ENCODE measurements at regions not wholly inside any gene's neighbourhood (a gene's known extent, or its start where the extent isn't known, plus 50 kb on each side); places are given as distances from the start of the nearest gene placed in this dataset.

- Histone ChIP-seq H3K36me3 (ENCODE audit: insufficient read depth, low read length) (no peaks in the 10 kb centered on the region), H3K4me1 (ENCODE audit: insufficient read depth, low read length) (peaks cover 7% of the 10 kb centered on the region), H3K9me3 (ENCODE audit: insufficient read depth, low read depth, low read length) (no peaks in the 10 kb centered on the region), H3K27me3 (ENCODE audit: insufficient read depth, low read length) (no peaks in the 10 kb centered on the region), H4K20me1 (ENCODE audit: insufficient read depth, low read length) (no peaks in the 10 kb centered on the region), H3K27ac (ENCODE audit: low read depth, low read length) (no peak overlapping the region), H3K4me2 (ENCODE audit: low read length) (no peak overlapping the region), H2AFZ (ENCODE audit: low read depth, low read length) (no peak overlapping the region), H3K79me2 (ENCODE audit: insufficient read depth, low read length) (no peaks in the 10 kb centered on the region), H3K4me3 (ENCODE audit: insufficient read depth, low read depth, low read length) (no peak overlapping the region), H3K9ac (ENCODE audit: low read length) (no peak overlapping the region)
- Mint-ChIP-seq H3K4me1 (ENCODE audit: low read depth, unreplicated experiment) (peaks cover 22% of the 10 kb centered on the region), H3K4me3 (ENCODE audit: unreplicated experiment) (no peak overlapping the region), H3K9me3 (ENCODE audit: unreplicated experiment) (peaks cover 3% of the 10 kb centered on the region), H3K36me3 (ENCODE audit: low read depth, unreplicated experiment) (no peaks in the 10 kb centered on the region), H3K27ac (ENCODE audit: unreplicated experiment) (no peak overlapping the region), H3K27me3 (ENCODE audit: low read depth, unreplicated experiment) (no peaks in the 10 kb centered on the region)
- DNase-seq (ENCODE audit: low read depth) (peak; percentile 13), FAIRE-seq (no peak)
- TF ChIP-seq, protein P1, sequence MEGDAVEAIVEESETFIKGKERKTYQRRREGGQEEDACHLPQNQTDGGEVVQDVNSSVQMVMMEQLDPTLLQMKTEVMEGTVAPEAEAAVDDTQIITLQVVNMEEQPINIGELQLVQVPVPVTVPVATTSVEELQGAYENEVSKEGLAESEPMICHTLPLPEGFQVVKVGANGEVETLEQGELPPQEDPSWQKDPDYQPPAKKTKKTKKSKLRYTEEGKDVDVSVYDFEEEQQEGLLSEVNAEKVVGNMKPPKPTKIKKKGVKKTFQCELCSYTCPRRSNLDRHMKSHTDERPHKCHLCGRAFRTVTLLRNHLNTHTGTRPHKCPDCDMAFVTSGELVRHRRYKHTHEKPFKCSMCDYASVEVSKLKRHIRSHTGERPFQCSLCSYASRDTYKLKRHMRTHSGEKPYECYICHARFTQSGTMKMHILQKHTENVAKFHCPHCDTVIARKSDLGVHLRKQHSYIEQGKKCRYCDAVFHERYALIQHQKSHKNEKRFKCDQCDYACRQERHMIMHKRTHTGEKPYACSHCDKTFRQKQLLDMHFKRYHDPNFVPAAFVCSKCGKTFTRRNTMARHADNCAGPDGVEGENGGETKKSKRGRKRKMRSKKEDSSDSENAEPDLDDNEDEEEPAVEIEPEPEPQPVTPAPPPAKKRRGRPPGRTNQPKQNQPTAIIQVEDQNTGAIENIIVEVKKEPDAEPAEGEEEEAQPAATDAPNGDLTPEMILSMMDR (IDR thresholded peaks at IDR 0.05; ENCODE audit: insufficient read depth, low read depth, low read length), result no peak
- no peak for TF ChIP-seq EZH2 (IDR thresholded peaks at IDR 0.05; ENCODE audit: insufficient read depth, low read length)
Observed at GRCh38 chr10:4475827-4476490, 350.0 kb upstream of the AKR1E2 start.

GRCh38 chr10:4474829-4475228, 351.2 kb upstream of the AKR1E2 start:
- H3K9ac ChIP-seq (ENCODE audit: low read length), result no peak overlapping the region
- no peaks in the 10 kb centered on the region for H3K79me2 ChIP-seq (ENCODE audit: insufficient read depth, low read length)
- no peak for FAIRE-seq
- H3K27ac Mint-ChIP-seq (ENCODE audit: unreplicated experiment), result peak overlapping the region; percentile 34
- H3K4me1 Mint-ChIP-seq (ENCODE audit: low read depth, unreplicated experiment), result peaks cover 31% of the 10 kb centered on the region
- no peaks in the 10 kb centered on the region for H4K20me1 ChIP-seq (ENCODE audit: insufficient read depth, low read length)
- peaks cover 10% of the 10 kb centered on the region for H3K4me1 ChIP-seq (ENCODE audit: insufficient read depth, low read length)
- no peaks in the 10 kb centered on the region for H3K36me3 ChIP-seq (ENCODE audit: insufficient read depth, low read length)
- peak overlapping the region; percentile 3 for H2AFZ ChIP-seq (ENCODE audit: low read depth, low read length)
- no peak overlapping the region for H3K27ac ChIP-seq (ENCODE audit: low read depth, low read length)
- H3K27me3 Mint-ChIP-seq (ENCODE audit: low read depth, unreplicated experiment), result no peaks in the 10 kb centered on the region
- TF ChIP-seq EZH2 (IDR thresholded peaks at IDR 0.05; ENCODE audit: insufficient read depth, low read length), result no peak
- TF ChIP-seq, protein P1 (IDR thresholded peaks at IDR 0.05; ENCODE audit: insufficient read depth, low read depth, low read length), result no peak
- H3K36me3 Mint-ChIP-seq (ENCODE audit: low read depth, unreplicated experiment), result no peaks in the 10 kb centered on the region
- H3K27me3 ChIP-seq (ENCODE audit: insufficient read depth, low read length), result no peaks in the 10 kb centered on the region
- peaks cover 3% of the 10 kb centered on the region for H3K9me3 Mint-ChIP-seq (ENCODE audit: unreplicated experiment)
- H3K4me3 Mint-ChIP-seq (ENCODE audit: unreplicated experiment), result no peak overlapping the region
- DNase-seq (ENCODE audit: low read depth), result peak; percentile 4
- H3K4me3 ChIP-seq (ENCODE audit: insufficient read depth, low read depth, low read length), result no peak overlapping the region
- H3K9me3 ChIP-seq (ENCODE audit: insufficient read depth, low read depth, low read length), result no peaks in the 10 kb centered on the region
- H3K4me2 ChIP-seq (ENCODE audit: low read length), result no peak overlapping the region

DNA sequence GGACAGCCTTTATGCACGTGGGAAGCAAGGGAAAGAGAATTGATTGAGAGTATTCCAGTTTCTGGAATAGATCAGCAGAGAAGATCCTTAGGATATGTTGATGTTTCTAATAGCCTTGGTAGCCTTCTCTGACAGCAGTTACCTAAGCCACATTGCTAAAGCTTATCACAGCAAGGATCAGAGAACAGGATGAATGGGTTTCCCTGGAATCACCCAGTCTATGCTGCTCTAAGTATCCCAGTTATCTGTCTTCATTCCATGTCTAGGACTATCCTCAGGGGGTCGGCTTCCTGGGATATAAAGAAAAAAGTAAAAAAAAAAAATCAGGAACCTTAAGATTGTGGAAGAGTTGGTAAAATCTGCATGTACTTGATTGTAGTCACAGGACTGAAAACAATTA, 352.0 kb upstream of the AKR1E2 start:
- no peak for TF ChIP-seq EZH2 (IDR thresholded peaks at IDR 0.05; ENCODE audit: insufficient read depth, low read length)
- TF ChIP-seq, protein P1 (IDR thresholded peaks at IDR 0.05; ENCODE audit: insufficient read depth, low read depth, low read length), result no peak
- H3K4me1 ChIP-seq (ENCODE audit: insufficient read depth, low read length), result peaks cover 13% of the 10 kb centered on the region
- FAIRE-seq (peak; percentile 49), DNase-seq (ENCODE audit: low read depth) (no peak)
- no peak overlapping the region for H3K9ac ChIP-seq (ENCODE audit: low read length)
- Mint-ChIP-seq H3K27ac (ENCODE audit: unreplicated experiment) (no peak overlapping the region), H3K4me1 (ENCODE audit: low read depth, unreplicated experiment) (peaks cover 35% of the 10 kb centered on the region), H3K9me3 (ENCODE audit: unreplicated experiment) (peaks cover 3% of the 10 kb centered on the region), H3K27me3 (ENCODE audit: low read depth, unreplicated experiment) (no peaks in the 10 kb centered on the region), H3K36me3 (ENCODE audit: low read depth, unreplicated experiment) (no peaks in the 10 kb centered on the region), H3K4me3 (ENCODE audit: unreplicated experiment) (no peak overlapping the region)
- H3K9me3 ChIP-seq (ENCODE audit: insufficient read depth, low read depth, low read length), result no peaks in the 10 kb centered on the region
- H3K79me2 ChIP-seq (ENCODE audit: insufficient read depth, low read length), result no peaks in the 10 kb centered on the region
- H3K36me3 ChIP-seq (ENCODE audit: insufficient read depth, low read length), result no peaks in the 10 kb centered on the region
- no peaks in the 10 kb centered on the region for H4K20me1 ChIP-seq (ENCODE audit: insufficient read depth, low read length)
- H3K4me3 ChIP-seq (ENCODE audit: insufficient read depth, low read depth, low read length), result no peak overlapping the region
- no peaks in the 10 kb centered on the region for H3K27me3 ChIP-seq (ENCODE audit: insufficient read depth, low read length)
- no peak overlapping the region for H2AFZ ChIP-seq (ENCODE audit: low read depth, low read length)
- H3K27ac ChIP-seq (ENCODE audit: low read depth, low read length), result no peak overlapping the region
- no peak overlapping the region for H3K4me2 ChIP-seq (ENCODE audit: low read length)
